GM18951 (cell line): ENCODE measurements at regions not wholly inside any gene's neighbourhood (a gene's known extent, or its start where the extent isn't known, plus 50 kb on each side); places are given as distances from the start of the nearest gene placed in this dataset.

Source experiments
- POLR2A ChIP-seq: IDR thresholded peaks from 4 replicates; pipeline ENCODE4 v1.6.1; 2011; ENCODE audit warnings: mild to moderate bottlenecking; ENCODE audit not compliant: insufficient read length, insufficient read depth; ENCODE audit errors: extremely low read depth
- in situ Hi-C: fragments of 300-500 bp; cut with MboI; formaldehyde crosslinking; loops from one replicate; pipeline ENCODE4 v1.12.0; 2022; ENCODE audit warnings: low sequenced_read_pairs, mixed read lengths, inconsistent platforms; ENCODE audit not compliant: unreplicated experiment

DNA sequence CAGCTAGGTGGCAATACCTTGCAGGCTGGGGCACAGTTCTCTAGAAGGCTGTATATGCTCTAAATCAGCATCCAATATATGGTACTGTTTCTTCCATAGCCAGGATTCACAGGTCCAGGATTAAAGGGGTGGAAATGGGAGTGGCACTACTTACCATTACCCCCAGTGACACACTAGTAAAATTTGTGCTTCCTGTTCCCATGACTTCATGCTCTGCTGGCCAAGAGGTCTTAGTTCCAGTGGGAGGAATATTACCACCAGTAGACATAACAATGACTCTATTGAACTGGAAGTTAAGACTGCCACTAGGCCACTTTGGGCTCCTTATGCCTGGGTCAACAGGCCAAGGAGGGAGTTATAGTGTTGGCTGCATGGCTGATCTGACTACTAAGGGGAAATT lies 174.3 kb upstream of the TNFAIP3 start:
- in situ Hi-C loops: loop anchor here (10.0 kb wide), 1 partner anchor 282 kb away; no protein-coding TSS in a partner anchor

DNA sequence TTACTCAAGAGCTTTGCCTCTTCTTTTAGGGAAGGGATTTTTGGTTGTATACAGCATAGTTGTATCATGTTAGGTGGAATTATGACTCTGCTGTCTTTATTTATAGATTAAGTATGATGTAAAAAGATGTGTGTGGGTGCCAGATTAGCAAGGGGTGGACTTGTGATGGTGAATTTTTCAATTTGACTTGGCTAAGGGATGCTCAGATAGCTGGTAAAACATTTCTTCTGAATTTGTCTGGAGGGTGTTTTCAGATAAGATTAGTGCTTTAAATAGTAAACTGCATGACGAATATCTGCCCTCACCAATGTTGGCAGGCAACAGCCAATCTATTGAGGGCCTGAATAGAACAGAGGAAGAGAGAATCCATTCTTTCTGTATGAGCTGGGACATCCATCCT lies 173.3 kb upstream of the TNFAIP3 start:
- TF ChIP-seq POLR2A: no peak
- in situ Hi-C loops: loop anchor here (10.0 kb wide), 1 partner anchor 281 kb away; no protein-coding TSS in a partner anchor

More for the DNA sequence above, 174.3 kb upstream of the TNFAIP3 start:
- TF ChIP-seq POLR2A: no peak

DNA sequence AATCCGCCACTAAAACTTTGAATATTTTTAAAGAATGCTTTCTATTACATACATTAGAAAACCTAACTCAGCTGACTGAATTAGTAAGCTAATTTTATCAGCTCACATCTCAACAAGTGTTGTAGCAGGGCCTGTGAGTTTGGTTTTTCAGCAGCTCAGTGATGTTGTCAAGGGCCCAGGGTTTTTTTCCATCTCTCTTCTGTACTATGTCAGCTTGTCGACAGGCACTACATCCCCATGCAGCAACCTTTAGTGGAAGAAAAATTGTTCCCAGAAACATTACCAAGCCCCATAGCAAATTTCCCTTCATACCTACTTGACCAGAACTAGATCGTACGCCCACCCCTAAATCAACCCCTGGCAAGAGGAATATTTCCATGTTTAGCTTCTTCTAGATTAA lies 170.3 kb upstream of the TNFAIP3 start:
- TF ChIP-seq POLR2A: no peak
- in situ Hi-C loops: loop anchor here (10.0 kb wide), 1 partner anchor 278 kb away; no protein-coding TSS in a partner anchor

DNA sequence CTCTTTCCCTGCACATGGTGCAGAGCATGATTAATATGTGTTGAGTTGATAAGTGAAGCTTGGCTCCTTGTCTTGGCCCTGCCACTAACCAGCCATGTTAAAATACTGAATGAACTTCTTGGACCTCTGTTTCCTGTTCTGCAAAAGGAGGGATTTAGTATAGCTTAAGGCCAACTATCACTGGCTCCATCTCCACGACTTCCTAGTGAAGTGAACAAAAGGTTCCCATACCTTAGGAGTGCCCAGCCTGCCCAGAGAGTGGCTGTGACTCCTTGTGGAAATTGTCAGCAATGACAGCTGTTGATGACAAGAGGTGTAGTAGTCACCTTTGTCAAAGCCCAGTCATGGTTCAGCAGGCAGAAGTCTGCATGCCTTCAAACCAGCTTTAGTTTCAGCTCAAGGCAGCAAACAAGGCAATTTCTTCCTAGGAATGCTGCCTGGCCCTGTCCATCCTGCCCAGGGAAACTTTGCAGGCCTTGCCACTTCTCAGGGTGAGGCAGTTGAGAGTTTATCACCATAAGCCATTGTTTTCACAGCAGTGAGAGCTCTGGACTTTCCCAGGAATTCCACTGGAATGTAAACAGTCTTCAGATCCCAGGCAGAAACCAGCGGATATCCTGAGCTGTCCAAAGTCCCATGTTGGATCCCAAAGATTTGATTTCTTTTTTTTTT lies 169.7 kb upstream of the TNFAIP3 start:
- in situ Hi-C loops: loop anchor here (10.0 kb wide), 1 partner anchor 277 kb away; no protein-coding TSS in a partner anchor
- no peak for TF ChIP-seq POLR2A

DNA sequence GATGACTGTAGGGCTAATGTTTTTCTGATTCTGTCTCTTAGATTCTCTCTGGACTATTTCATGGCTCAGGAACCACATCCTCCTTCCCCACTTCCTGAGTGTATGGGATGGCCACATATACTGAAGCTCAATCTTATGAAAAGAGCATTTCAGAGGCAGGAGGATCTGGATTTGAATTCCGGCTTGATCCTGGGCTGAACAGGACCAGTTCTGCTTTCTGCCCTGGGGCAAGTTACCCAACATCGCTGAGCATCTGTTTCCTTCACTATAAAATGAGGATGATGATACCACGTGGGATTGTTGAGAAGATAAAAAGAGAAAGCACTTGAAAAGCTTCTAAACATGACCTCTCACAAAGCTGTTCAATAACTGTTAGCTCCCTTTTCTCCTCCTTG lies 168.4 kb upstream of the TNFAIP3 start:
- TF ChIP-seq POLR2A: no peak
- in situ Hi-C loops: loop anchor here (10.0 kb wide), 1 partner anchor 276 kb away; no protein-coding TSS in a partner anchor

DNA sequence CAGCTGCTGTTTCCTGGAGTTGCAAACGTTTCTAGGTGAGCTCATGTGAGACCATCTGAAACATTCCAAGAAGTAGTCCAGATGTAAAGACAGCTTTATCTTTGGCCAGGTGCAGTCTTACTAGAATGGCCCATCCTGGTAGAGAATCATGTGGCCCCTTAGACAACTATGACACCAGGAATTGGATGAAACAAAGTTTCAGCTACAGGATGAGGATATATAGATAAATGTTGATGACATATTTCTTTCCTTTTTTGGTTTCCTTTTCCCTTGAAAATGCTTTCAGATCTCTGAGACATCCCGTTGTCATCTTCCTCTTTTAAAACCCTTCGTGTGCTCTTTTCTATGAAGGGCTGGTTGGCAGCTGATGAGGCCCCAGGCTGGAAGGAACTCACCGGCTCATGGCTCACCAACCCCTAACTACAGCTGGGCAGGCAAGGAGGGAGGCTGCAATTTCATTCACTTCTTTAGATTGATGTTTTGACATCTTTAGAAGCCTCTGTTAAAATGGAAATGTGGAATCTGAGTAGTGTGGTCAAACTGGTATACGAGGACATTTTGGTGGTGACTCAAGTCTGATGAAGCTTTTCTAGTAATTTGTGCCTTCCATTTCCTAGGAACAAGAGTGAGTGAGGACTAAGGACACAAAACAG lies 167.9 kb upstream of the TNFAIP3 start:
- TF ChIP-seq POLR2A: no peak
- in situ Hi-C loops: loop anchor here (10.0 kb wide), 1 partner anchor 276 kb away; no protein-coding TSS in a partner anchor

DNA sequence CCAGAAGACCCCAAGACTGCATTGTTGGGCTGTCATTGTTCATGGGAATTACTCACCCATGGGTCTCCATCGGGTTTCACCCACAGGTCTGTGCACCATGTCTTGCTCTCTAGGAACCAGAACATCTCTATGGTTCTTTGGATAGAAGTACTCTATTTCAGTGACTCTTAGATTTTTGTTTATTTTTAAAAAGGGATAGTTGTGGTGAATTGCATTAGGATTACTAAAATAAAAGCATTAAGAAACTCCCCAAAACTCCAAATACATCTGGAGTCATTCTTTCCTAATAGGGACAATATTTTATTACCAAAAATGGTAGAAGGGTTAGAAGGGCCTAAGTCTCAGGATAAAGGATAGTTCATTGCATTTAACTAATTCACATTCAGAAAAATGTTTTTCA lies 166.9 kb upstream of the TNFAIP3 start:
- no peak for TF ChIP-seq POLR2A
- in situ Hi-C loops: no loop called here

DNA sequence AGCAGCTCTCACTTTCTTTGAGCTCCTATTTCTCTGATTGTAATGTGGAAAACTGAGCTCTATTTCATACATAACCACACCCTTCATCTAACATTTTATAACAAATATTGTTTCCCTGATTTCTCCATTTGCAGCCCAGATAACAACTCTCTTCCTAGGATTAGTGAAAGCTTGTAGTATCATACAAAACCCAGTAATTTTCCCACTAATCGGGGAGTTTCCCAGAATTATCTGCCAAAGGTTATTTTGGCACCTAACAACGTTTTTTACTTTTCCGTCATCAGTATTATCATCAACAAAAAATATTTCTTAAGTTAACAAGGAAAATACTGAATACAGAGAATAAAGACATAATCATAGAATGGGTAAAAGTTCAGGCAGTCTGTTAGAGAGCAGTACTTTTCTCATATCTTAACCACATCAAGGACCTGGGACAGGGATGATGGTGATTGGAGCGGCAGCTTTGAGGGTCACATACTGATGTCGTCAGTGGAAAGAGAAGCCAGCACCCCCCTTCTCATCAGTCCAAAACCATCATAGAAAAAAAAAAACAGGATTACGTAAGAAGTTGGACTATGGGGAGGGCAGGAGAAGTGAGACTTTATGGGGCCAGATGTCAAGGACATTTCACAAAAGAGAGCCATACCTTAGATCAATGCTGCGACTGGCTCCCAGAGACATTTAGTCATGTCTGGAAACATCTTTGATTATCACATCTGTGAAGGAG lies 166.1 kb upstream of the TNFAIP3 start:
- in situ Hi-C loops: no loop called here
- TF ChIP-seq POLR2A: no peak

DNA sequence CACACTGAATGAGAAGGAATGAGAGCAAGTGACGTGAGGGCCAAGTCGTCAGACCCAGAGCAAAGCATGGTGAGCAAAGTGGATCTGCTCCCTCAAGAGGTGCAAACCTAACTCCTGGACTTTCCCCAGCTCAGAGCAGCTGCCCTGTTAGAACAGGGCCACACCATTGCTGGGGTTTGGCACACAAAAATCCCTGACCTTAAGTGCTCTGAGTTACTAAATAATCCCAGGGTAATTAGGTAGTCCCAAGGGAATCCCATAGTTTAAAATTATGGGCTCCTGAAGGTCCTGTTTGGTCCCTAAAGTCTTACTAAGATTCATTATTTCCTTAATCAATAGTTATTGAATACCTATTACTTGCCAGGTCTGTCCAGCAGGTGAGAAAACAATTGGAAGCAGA lies 165.1 kb upstream of the TNFAIP3 start:
- in situ Hi-C loops: no loop called here
- no peak for TF ChIP-seq POLR2A

DNA sequence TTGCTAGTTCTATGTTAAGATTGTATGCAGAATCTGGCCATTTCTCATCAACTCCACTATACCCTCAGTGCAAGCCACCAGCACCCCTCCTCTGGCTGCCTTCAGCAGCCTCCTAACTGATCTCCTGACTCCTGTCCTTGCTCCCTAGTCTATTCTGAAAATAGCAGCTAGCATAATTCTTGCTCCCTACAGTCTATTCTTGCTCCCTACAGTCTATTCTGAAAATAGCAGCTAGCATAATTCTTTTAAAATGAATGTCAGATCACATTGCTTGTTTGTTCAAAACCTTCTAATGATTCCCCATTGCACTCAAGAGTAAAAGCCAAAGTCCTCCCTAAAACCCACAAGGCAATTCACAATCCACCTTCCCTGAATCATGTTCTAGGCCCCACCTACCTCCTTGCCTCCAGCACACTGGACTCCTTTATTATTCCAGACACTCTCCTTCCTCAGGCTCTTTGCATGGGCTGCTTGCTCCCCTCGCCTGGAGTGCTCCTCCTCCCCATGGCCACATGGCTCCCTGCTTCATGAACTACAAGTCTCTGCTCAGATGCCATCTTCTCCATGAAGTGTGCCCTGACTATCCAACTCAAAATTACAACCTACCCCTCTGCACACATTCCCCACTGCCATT lies 164.2 kb upstream of the TNFAIP3 start:
- TF ChIP-seq POLR2A: no peak
- in situ Hi-C loops: no loop called here

DNA sequence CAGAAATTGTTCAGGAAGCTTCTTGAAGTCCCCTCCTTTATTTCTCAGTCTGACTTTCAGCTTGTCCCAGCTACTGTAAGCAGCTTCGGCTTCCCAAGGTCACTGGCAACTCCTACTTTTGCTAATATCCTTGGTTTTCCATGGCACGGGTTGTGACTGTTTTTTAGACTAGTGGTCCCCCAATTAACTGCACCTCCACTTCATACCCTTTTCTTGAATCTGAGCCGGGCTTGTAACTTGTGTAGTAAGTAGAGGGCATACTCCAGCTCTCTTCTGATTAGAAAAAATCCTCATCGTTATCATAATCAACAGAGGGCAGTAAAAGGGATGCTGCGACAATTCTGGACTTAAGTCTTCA lies 162.3 kb upstream of the TNFAIP3 start:
- TF ChIP-seq POLR2A: no peak
- in situ Hi-C loops: loop anchor here (5.0 kb wide), 1 partner anchor 163 kb away; the partner anchor contains the start of gene TNFAIP3

DNA sequence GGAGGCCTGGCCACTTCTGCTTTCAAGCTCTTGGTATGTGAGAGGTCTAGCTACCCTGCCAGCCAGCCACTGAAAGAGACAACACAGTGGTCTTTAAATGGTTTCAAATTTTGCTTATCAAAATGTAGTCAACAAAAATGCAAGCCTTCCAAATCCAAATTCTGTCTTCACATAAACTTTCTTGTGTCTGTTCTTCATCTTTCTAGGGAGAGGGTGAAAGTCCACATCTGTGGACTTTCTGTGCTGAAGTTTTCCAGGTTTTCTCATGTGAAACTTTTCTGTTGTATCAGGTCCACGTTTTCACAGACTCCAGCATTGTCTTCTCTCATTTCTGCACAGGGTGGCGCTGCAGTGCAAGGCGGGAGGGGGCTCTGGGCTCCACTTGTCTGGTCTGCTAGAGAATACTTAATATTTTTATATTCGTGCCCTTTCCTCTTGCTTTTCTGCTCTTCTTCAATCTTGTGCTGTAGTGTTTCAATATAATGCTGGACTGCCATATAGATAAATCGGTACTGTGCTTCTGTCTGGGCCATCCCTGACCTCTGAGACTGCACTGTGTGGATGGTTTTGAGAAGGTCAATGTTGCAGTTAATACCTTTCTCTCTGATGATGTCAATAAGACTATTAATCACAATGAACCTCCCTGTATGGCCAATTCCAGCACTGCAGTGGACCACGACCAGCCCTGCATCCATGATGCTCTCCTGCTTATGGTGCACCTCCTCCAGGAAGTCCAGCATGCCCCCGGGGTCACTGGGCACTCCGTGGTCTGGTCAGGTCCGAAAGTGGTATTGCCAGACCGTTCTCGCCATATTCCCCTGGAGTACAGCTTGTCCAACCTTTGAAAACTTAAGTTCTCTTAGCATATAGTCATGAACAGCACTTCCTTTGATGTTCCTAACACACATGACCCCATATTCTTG lies 161.6 kb upstream of the TNFAIP3 start:
- in situ Hi-C loops: loop anchor here (5.0 kb wide), 1 partner anchor 162 kb away; the partner anchor contains the start of gene TNFAIP3
- TF ChIP-seq POLR2A: no peak
